ENCODE measurements at regions not wholly inside any gene's neighbourhood (a gene's known extent, or its start where the extent isn't known, plus 50 kb on each side); places are given as distances from the start of the nearest gene placed in this dataset.

DNA sequence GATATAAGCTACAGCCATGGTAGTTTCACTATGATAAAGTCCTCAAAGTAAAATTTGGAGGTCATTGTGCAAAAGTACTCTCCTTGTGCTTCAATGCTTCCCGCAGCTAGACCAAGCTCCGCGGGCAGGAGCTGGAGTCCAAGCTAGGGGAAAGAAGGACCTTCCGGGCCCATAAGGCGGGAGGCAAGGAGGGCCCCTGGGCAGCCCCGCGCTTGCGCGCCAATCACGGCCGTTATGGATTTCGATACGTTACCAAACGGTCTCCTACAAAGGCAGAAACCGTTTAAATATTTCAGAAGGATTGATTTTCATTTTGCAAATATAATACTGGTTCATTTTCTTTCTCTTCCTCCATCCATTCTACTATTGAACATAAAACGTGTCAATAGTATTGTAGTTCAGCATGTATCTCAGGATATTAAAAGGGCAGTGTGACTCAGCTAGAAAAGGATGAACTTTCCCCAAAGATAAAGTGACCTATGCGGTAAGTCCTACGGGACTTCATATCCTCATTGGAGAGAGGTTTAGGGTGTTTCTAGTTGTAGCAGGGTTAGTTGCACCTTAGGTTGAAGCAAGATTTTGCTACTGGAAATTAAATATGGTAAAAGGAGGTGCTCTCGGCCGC is 128.0 kb downstream of the KIF20B start:
- no peak for DNase-seq

DNA sequence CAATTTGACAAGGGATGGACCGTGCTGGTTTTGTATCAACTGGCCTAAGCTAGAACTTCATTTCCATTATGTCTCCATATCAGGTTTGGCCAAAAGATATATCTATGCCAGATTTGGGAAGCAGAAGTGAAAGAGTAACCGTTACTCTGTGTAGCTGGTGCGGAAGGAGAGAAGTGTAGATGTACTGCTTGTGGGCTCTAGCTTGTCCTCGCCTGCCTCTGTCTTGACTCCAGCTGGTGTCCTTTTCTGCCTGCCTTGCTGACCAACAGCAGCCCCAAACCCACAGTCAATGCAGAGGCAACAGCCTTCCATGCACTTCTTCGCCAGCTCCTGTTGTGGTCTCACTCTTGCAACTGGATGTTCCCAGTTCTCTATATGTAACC is 128.5 kb downstream of the KIF20B start:
- no peak for DNase-seq

DNA sequence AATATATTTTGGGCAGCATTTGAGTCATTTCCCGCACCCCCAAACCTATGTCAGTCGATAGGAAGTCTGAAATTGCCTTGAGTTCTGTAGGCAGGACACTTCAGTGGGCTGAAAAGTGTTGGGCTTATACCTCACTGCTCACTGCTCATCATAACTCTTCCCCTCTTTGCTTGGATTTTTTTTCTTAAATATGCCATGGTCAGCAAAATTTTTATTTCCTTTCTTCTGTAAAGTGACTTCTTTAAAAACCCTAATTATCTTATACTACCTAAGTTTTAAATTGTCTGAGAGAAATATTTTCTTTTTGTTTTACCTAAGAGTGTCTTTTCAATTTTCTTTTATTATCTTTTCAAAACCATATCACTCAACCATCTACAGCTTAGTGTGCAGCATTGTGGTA is 129.2 kb downstream of the KIF20B start:
- no peak for DNase-seq

DNA sequence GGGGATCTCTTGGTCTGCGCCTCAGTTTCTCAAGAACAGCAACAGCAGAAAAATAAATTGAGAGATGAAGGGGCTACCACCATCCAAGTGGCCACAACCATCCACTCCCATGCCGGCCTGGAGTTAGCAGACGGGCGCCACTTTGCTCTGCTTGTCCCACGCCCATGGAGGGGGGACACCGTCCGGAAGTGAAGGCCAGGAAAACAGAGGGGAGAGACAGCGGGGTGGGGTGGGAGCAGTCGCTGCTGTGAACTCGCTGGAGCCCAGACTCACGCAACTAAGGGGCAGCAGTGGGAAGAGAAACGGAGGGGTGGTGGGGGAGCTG is 135.4 kb downstream of the KIF20B start:
- no peak for DNase-seq

DNA sequence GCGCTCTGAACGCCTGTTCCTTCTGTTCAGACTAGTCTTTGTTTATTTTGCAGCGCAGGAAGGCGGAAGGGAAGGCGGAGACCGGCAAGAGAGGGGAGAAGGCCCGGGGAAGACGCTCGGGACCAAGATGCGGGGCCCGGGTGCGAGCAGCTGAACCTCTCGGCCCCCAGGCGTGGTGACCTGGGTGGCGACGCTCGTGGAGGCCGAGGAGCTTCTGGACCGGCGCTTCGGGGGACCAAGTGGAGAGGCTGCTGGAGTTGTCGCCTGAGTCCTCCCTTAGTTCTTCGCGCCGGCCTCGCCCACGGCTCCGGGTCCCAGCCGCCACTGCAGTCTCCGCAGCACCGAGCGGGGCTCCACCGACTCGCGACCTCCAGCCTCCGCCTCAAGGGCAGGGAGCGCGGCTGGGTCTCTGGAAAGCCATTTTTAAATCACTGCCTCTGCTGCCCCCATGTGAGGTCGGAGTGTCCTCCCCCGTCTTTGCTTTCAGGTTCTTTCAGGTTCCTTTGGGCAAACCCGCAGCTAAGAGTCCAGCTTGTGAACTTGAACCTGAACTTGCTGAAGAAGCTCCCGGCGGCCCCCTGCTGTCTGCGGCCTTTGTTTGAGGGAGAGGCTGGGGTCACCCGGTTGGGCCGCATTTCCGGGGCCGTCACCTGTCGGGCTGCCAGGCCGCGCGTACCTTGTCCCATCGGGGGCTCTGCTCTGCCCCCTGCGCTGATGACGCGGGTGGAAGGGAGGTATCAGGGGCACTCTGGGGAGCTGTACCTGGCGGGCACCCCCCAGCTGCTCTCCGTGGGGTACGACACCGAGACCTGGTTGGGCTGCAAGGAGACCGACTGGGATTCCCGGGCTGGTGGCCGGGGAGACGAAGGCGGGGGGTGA is 136.0 kb downstream of the KIF20B start:
- peak; percentile 53 for DNase-seq

DNA sequence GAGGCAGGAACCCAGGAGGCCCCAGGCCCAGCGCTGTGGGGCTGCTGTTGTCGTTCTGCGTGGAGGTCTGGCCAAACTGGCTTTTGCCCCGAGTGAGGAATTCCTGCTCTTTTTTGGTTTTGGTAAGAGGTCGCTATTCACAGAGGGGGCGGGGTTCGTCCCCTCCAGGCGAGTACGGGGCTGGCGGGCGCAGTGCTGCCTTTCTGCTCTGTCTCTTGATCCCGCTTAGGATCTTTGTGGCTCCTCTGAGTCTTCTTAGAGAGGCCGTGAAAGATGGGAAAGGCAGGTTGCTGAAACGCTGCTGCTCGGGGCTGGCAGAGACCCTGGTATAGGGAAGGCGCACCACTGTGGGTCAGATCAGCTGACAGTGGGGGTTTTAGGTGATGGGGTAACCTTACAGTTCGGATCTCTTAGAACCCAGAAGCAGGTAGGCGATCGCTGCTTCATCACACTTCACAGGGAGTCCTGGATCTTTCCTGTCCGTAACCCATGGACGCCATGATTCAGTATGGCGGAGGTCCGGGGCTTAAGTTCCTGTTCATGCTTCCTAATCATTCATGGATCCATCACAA is 136.7 kb downstream of the KIF20B start:
- peak; percentile 30 for DNase-seq

DNA sequence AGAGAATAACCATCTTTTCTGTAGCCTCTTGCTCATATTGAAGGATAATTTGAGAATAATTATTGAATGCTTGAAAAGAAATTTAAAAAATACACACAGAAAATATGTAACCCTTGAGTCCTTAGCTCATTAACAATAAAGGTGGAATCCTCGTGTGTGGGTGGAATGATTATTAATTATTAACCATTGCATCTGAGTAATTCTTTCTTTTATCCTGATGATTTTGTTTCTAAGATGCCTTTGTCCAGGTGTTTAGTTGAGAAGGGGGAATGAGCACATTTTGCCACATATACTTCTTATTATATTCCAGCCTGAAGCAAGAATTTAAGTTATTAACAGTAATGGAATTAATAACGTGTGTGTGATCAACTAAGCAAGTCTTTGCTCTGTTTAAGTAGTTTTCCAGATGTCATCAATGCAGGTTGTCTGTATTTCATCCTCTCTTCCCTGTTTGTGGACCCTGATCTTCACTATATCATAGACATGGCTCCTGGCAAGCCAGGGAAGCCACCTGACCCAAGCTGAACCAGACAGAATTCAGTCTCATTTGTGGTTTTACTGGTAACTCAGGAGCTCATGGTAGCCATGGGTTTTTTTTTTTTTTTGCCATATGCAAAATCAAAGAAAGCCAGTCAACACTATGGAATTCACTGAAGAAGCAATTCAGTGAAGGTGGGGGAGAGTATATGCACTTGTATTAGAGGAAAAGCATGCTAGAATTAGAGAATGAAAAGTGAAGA is 144.3 kb downstream of the KIF20B start:
- no peak for DNase-seq

DNA sequence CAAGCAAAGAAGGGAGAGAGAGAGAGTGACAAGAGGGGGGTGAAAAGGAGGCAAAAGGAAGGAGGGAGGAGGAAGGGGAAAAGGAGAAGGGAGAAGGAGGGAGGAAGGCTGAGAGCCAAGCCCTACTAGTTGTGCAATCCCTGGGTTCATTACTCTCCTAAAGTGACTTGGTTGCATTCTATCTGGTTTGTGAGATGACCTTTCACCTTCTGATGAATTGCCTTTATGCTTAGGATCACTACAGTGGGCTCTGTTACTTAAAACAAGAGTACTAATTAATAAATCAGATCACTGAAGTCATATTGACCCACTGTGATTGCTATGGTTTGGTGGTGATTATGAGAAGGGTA is 144.9 kb downstream of the KIF20B start:
- DNase-seq, result no peak

DNA sequence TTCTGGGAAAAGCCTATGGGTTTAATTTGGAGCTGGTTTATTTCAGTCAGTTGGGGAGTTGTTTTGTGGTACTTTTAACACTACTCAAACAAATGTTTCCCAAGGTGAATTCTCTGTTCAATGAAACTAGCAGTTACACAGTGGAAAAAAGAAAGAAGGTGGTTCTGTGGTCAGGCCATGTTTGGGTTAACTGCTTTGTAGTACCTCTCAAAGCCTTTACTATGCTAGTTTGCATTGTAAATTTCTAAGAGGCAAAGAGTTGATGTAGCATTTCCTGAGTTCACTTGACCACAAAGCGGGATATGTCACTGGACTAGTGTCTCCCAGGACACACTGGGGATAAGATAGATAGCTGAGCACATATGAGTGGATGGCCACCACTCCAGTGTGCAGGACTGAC is 145.4 kb downstream of the KIF20B start:
- no peak for DNase-seq

DNA sequence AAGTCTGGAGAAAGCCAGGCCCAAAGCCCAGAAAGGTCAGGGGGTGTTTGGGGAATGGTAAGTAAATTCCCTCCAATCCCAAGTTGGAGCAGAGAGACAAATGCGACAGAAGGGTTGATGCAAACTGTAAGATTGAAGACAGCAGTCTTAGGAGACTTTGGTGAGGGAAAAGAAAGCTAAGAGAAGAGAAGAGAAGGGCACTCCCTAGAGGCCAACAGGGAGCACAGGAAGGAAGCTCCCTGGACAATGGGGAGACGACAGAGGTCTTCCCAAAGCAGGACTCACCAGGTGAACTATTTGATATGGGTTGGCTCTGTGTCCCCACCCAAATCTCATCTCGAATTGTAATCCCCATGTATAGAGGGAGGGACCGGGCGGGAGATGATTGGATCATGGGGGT is 151.5 kb downstream of the KIF20B start:
- DNase-seq, result no peak

DNA sequence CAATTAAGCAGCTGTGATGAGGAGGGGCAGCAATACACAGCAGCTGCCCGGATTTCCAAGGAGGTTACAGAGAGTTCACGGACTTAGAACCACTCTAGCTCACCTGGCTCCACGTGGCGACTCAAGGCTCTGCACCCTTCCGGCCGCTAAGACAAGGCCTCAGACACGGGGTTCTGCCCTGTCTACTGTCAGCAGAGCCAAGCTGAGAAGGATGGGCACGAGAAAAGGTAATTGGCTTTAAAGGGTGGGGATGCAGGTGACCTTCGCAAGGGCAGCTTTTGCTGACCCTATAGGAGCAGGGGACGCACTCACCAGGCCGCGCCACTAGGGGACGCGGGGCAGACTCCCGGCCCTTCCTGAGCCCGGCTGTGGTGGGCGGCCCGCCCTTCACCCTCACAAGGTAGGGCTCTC is 152.4 kb downstream of the KIF20B start:
- no peak for DNase-seq

DNA sequence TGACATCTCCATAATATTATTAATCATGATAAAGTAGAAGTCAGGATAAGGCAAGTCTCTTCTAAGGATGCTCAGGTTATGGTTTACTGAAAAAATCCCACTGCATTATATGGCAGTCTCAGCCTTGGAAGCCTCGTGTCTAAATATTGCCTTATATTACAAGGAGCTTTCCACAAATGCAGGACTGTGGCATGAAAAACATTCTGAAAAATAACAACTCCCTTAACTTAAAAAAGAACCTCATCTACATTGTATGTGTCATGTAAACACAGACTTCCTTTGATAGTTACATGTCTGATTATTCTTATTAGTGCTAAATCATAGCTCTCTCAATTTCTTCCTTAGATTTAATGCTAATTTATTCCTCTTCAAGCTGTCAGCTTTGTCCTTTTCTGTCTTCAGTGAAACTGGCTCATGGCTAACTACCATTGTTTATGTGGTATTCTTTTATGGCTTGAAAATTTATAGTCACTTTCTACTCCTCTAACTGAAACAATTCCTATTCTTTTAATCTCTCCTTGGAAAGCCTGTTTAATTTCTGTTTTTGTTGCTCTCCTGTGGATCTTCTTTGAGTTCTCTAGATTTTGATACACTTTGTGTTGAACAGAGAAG is 156.1 kb downstream of the KIF20B start:
- no peak for DNase-seq

DNA sequence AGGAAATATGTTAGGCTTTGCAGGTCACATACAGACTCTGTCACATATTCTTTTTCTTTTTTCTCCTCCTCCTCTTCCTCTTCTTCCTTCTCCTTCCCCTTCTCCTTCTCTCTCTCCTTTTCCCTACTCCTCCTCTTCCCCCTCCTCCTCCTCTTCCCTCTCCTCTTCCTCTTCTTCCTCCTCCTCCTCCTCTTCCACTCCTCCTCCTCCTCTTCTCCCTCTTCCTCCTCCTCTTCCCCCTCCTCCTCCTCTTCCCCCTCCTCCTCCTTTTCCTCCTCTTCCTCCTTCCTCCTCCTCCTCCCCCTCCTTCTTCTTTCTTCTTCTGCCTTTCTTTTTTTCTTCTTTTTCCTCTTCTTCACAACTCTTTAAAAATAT is 159.8 kb downstream of the KIF20B start:
- DNase-seq, result no peak

DNA sequence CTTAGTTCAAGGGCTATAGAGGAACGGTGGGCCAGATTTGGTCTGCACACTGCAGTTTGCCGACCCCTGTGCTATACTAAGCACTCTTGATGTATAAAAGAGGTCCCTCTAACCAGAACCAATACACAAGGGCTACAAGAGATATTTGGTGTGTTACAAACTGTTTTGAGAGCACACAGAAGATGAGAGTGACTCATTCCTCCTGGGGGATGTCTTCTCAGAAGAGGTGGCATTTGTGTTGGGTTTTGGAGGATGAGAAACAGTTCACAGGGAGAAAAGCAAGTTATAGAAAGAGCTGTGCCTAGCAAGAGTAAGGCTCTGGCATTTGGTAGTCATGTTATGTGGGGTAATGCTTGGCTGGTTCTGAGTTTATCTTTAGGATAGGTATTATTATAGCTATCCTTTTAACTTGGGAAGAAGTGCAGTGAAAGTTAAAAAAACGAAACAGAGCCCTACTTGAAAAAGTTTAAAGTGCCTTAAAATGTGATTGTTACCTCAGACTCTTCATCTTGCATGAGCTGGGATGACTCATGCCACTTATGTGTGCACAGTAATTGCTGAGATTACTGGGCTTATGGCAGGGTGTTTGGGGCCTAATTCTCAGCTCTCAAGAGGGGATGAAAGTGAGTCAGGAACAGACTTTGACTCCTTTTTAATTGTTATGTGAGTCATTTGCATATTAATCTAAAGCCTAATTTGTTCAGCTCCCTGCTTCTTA is 160.4 kb downstream of the KIF20B start:
- DNase-seq, result no peak

DNA sequence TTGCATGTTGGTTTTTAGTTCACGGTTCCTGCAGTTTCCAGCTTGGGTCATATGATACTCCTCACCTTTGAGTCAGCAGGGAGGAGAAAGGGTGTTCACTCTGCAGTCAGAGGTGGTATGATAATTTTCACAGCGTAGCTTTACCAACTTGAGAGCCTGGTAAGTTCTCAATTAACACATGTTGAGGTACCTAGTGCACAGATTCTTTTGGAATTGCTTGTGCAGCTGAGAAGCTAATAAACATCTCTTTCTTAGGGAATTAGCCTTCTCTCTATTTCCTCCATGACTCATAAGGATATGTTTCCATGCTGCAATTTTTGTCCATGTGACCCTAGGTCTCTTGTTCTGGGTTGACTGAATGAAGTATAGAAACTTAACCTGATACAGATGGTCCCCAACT is 166.6 kb downstream of the KIF20B start:
- no peak for DNase-seq

DNA sequence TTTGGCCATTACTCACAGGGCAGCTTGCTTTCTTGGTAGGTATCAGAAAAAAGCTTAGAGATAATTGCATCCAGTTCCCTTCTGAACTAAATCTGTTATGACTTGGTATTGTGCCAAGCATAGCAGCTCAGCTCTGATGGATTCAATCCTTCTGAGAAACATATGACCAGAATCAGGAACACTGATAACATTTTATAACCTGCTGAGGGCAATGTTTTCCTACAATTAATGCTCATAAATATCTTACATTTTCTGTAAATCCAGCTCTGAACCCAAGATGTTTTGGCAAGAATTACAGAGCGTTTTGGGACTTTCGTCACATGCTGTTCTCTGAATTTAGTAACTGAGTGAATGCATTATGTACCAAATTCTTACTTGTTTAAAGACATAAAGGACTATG is 167.8 kb downstream of the KIF20B start:
- DNase-seq, result no peak

DNA sequence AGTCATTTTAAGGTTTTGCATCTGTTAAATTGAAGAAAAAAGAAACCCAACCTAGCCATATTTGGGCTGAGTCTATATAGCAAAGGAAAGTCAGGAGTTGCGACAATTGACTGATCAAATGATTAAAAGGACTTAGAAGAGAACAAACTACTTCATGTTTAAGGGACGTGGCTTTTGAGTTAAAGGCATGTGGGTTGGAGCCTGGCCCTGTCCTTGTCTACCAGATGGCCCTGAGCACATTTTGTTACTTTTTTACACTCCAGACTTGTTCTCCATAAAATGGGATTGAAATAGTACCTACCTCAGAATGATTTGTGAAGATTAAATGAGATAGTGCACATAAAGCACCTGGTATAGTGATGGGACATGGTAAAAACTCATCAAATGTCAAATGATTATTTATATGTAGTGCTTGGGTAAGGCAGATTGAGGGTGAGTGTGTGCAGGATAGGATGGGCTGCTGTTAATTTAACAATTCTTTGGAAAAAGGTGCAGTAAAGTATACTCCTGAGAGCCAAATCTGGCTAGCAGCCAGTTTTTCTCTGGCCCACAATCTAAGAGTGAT is 168.3 kb downstream of the KIF20B start:
- no peak for DNase-seq

DNA sequence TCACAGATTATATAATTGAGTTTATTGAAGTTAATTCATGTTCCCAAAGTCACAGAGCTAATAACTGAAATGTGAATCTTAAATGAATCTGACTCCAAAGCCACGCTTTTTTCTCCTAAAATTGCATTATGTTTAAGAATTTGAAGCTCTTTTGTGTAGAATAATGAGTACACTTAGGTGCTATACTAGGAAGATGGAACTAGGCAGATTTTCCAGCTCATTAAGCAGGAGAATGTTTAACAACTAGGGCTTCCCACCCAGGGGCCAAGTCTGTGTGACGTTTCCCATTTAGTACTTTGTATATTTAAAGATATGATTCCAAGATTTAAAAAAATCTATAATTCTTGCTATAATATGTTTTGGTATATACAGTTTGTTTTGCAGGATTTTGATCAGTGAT is 169.5 kb downstream of the KIF20B start:
- no peak for DNase-seq

DNA sequence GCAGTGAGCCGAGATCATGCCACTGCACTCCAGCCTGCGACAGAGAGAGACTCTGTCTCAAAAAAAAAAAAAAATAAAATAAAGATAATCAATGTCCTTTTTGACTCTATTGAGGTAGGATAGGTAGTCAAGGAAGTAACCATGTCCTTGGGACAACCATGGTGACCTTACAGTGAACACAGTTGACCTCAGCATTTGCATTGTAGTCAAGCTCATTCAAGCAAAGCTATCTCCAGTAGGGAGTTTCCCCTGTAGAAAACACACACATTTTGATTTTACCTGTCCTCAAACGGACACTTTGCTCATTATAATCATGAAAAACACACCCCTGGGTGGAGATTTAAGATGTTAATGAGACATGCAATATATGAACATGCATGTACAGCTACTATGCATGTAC is 171.7 kb downstream of the KIF20B start:
- no peak for DNase-seq

DNA sequence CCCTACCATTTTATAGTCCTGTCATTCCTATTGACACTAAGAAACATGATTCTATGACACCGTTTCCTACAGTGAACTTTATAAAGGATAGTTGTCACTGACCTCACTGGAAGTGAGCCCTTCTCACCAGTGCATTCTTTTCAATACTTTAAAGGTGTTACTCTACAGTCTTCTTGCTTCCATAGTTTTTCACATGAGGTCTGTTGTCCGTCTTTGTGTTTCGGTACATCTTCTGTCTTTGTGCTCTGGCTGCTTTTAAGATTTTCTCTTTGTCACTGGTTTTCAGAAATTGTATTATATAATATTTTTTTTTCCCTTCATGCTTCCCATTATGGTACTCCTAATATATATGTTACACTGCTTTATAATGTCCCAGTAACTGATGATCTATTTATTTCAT is 174.2 kb downstream of the KIF20B start:
- DNase-seq, result no peak

DNA sequence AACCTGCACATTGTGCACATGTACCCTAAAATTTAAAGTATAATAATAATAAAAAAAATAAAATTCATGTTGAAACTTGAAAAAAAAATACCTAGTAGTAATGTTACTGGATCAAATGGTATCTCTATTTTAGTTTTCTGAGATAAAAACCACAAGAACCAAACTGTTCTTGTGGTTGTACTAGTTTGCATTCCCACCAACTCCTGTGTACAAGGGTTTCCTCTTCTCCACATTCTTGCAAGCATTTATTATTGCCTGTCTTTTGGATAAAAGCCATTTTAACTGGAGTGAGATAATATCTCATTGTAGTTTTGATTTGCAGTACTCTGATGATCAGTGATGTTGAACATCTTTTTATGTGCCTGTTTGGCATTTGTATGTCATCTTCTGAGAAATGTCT is 177.7 kb downstream of the KIF20B start:
- DNase-seq, result no peak

DNA sequence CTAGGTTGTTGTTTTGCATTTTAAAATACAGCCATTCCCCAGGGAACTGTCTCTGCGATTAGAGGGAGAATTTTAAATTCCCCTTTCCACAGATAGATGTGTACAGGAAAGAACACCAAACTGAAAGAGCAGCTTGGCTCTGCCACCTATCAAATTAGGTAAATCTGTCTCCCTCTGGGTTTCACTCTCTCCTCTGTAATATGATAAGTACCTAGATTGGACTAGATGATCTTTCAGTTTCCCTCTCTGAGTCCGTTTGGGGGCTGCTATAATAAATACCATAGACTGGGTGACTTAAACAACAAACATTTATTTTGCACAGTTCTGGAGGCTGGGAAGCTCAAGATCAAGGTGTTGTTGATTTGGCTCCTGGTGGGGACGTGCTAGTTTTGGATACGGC is 186.0 kb downstream of the KIF20B start:
- DNase-seq, result no peak

Data from left kidney (tissue), 1 donor.